ENCODE measurements at regions not wholly inside any gene's neighbourhood (a gene's known extent, or its start where the extent isn't known, plus 50 kb on each side); places are given as distances from the start of the nearest gene placed in this dataset.

- H3K4me3 ChIP-seq (ENCODE audit: low read depth, low read length): no peak overlapping the region
- TF ChIP-seq CTCF (IDR thresholded peaks at IDR 0.05; ENCODE audit: low read depth, low read length): no peak
- H3K36me3 ChIP-seq: no peaks in the 10 kb centered on the region
- no peaks in the 10 kb centered on the region for H3K27me3 ChIP-seq (ENCODE audit: insufficient read depth, low read depth, severe bottlenecking)
- no peaks in the 10 kb centered on the region for H3K9me3 ChIP-seq (ENCODE audit: severe bottlenecking)
- DNase-seq: no peak
- no peak overlapping the region for H3K27ac ChIP-seq
Observed at GRCh38 chr1:104100115-104100514, 350.4 kb downstream of the AMY1C start.

- no peak overlapping the region for H3K4me3 ChIP-seq (ENCODE audit: low read depth, low read length)
- no peak overlapping the region for H3K27ac ChIP-seq
- H3K9me3 ChIP-seq (ENCODE audit: severe bottlenecking): no peaks in the 10 kb centered on the region
- no peak for TF ChIP-seq CTCF (IDR thresholded peaks at IDR 0.05; ENCODE audit: low read depth, low read length)
- no peak for DNase-seq
- H3K36me3 ChIP-seq: no peaks in the 10 kb centered on the region
- no peaks in the 10 kb centered on the region for H3K27me3 ChIP-seq (ENCODE audit: insufficient read depth, low read depth, severe bottlenecking)
Observed at GRCh38 chr1:104105465-104105864, 355.8 kb downstream of the AMY1C start.

GRCh38 chr1:104120525-104120924 lies 370.8 kb downstream of the AMY1C start:
- Histone ChIP-seq H3K27ac (no peak overlapping the region), H3K4me3 (ENCODE audit: low read depth, low read length) (no peak overlapping the region), H3K36me3 (no peaks in the 10 kb centered on the region), H3K9me3 (ENCODE audit: severe bottlenecking) (no peaks in the 10 kb centered on the region), H3K27me3 (ENCODE audit: insufficient read depth, low read depth, severe bottlenecking) (no peaks in the 10 kb centered on the region)
- no peak for TF ChIP-seq CTCF (IDR thresholded peaks at IDR 0.05; ENCODE audit: low read depth, low read length)
- DNase-seq: no peak

GRCh38 chr1:104121271-104121670 lies 371.6 kb downstream of the AMY1C start:
- Histone ChIP-seq H3K36me3 (no peaks in the 10 kb centered on the region), H3K27me3 (ENCODE audit: insufficient read depth, low read depth, severe bottlenecking) (no peaks in the 10 kb centered on the region), H3K4me3 (ENCODE audit: low read depth, low read length) (no peak overlapping the region), H3K27ac (no peak overlapping the region), H3K9me3 (ENCODE audit: severe bottlenecking) (no peaks in the 10 kb centered on the region)
- DNase-seq: no peak
- no peak for TF ChIP-seq CTCF (IDR thresholded peaks at IDR 0.05; ENCODE audit: low read depth, low read length)

GRCh38 chr1:104125266-104125665 lies 375.6 kb downstream of the AMY1C start:
- H3K9me3 ChIP-seq (ENCODE audit: severe bottlenecking): no peaks in the 10 kb centered on the region
- no peak for TF ChIP-seq CTCF (IDR thresholded peaks at IDR 0.05; ENCODE audit: low read depth, low read length)
- no peaks in the 10 kb centered on the region for H3K36me3 ChIP-seq
- no peaks in the 10 kb centered on the region for H3K27me3 ChIP-seq (ENCODE audit: insufficient read depth, low read depth, severe bottlenecking)
- H3K27ac ChIP-seq: no peak overlapping the region
- H3K4me3 ChIP-seq (ENCODE audit: low read depth, low read length): no peak overlapping the region
- no peak for DNase-seq

- TF ChIP-seq CTCF (IDR thresholded peaks at IDR 0.05; ENCODE audit: low read depth, low read length): no peak
- Histone ChIP-seq H3K9me3 (ENCODE audit: severe bottlenecking) (no peaks in the 10 kb centered on the region), H3K27ac (no peak overlapping the region), H3K36me3 (no peaks in the 10 kb centered on the region), H3K4me3 (ENCODE audit: low read depth, low read length) (no peak overlapping the region), H3K27me3 (ENCODE audit: insufficient read depth, low read depth, severe bottlenecking) (no peaks in the 10 kb centered on the region)
- no peak for DNase-seq
Observed at GRCh38 chr1:104125970-104126369, 376.3 kb downstream of the AMY1C start.

Data from WERI-Rb-1 (cell line).